Motor neuron (in vitro differentiated cells): ENCODE measurements at regions not wholly inside any gene's neighbourhood (a gene's known extent, or its start where the extent isn't known, plus 50 kb on each side); places are given as distances from the start of the nearest gene placed in this dataset.
"Not testable (repeated sequence)": the region's sequence is repeated elsewhere in the genome, so short reads cannot be mapped to it uniquely, and the experiment has no call there.

Experiments used
- ATAC-seq, 8 experiments: fragments of 200-7000 bp; cut with Tn5 transposase; replicated peaks in 6 of 8; 2 replicates each; pipeline ENCODE4 v1.8.0; 2021; ENCODE audit warnings: mild to moderate bottlenecking in 8 of 8, moderate library complexity in 8 of 8
- H3K27ac ChIP-seq, 2 donors: fragments of 250-450 bp; sonication (Bioruptor Pico); 2 replicates each; pipeline ENCODE4 v1.9.0; 2021; ENCODE audit warnings: antibody characterized with exemption in 2 of 2, mild to moderate bottlenecking in 2 of 2, moderate library complexity in 1 of 2
- H3K4me1 ChIP-seq, 2 donors: fragments of 250-450 bp; sonication (Bioruptor Pico); replicated peaks in 1 of 2; 2 replicates each; pipeline ENCODE4 v1.6.1; 2021; ENCODE audit warnings: antibody characterized with exemption in 2 of 2, mild to moderate bottlenecking in 2 of 2, moderate library complexity in 1 of 2
- H3K4me3 ChIP-seq, 5 donors: fragments of 250-450 bp; sonication (Bioruptor Pico); 2 replicates each; pipeline ENCODE4 v1.9.0; 2021; ENCODE audit warnings: antibody characterized with exemption in 5 of 5, mild to moderate bottlenecking in 5 of 5, moderate library complexity in 4 of 5
- WGBS, 10 experiments: fragments of 450-650 bp; shearing (Covaris generic); methylation state at CpG; one replicate each; pipeline ENCODE4 v1.0.0; 2022; 5-methylcytosine and 5-hydroxymethylcytosine counted together
- in situ Hi-C, 9 experiments: fragments of 400-800 bp; cut with MboI; loops; one replicate each; pipeline ENCODE4 v1.15.0; 2021; ENCODE audit warnings: low sequenced_read_pairs in 9 of 9, low pct_unique_long_range_greater_than_20kb in 2 of 9; ENCODE audit not compliant: unreplicated experiment in 9 of 9

GRCh38 chr12:105587237-105587636 lies 256.7 kb downstream of the C12orf75 start:
- 47 to 100% (median 93%) methylated on average over 1 to 5 of the region's 5 CpGs; no CpG with 5 or more reads in 2 of the 10 experiments for WGBS, 10 experiments

GRCh38 chr12:105588106-105588505 lies 257.6 kb downstream of the C12orf75 start:
- 13 to 97% (median 83%) methylated on average over 1 to 4 of the region's 4 CpGs; no CpG with 5 or more reads in 1 of the 10 experiments for WGBS, 10 experiments

More at GRCh38 chr12:105587237-105587636, 256.7 kb downstream of the C12orf75 start:
- no peak for ATAC-seq
- Histone ChIP-seq H3K27ac (no peak overlapping the region), H3K4me3 (no peak overlapping the region), H3K4me1 (no peaks in the 10 kb centered on the region)
- in situ Hi-C loops, result no loop called here

GRCh38 chr12:105590571-105590970 lies 260.1 kb downstream of the C12orf75 start:
- WGBS, 10 experiments, result 0 to 89% (median 53%) methylated on average over 1 of the region's 1 CpG
- no peak for ATAC-seq
- Histone ChIP-seq H3K27ac (no peak overlapping the region), H3K4me1 (no peaks in the 10 kb centered on the region), H3K4me3 (no peak overlapping the region)
- in situ Hi-C loops, result no loop called here

More at GRCh38 chr12:105588106-105588505, 257.6 kb downstream of the C12orf75 start:
- ATAC-seq, result no peak
- Histone ChIP-seq H3K4me3 (no peak overlapping the region), H3K27ac (no peak overlapping the region), H3K4me1 (no peaks in the 10 kb centered on the region)
- in situ Hi-C loops, result no loop called here

GRCh38 chr12:105595440-105595839 lies 264.9 kb downstream of the C12orf75 start:
- Histone ChIP-seq H3K27ac (no peak overlapping the region), H3K4me1 (peaks cover 7 to 8% of the 10 kb centered on the region in 2 donors), H3K4me3 (no peak overlapping the region)
- WGBS, 10 experiments, result 0 to 100% (median 89%) methylated on average over 1 to 3 of the region's 5 CpGs; no CpG with 5 or more reads in 5 of the 10 experiments
- no peak for ATAC-seq
- in situ Hi-C loops, result no loop called here

GRCh38 chr12:105596731-105597130 lies 266.2 kb downstream of the C12orf75 start:
- WGBS, 10 experiments, result 0 to 80% (median 66%) methylated on average over 1 to 2 of the region's 2 CpGs; no CpG with 5 or more reads in 4 of the 10 experiments
- in situ Hi-C loops, result no loop called here
- Histone ChIP-seq H3K4me3 (no peak overlapping the region), H3K27ac (no peak overlapping the region), H3K4me1 (peaks cover 15% of the 10 kb centered on the region in 2 donors)
- no peak for ATAC-seq

GRCh38 chr12:105598031-105598430 lies 267.5 kb downstream of the C12orf75 start:
- Histone ChIP-seq H3K4me3 (no peak overlapping the region), H3K27ac (no peak overlapping the region), H3K4me1 (peaks cover 19 to 20% of the 10 kb centered on the region in 2 donors)
- ATAC-seq, result no peak
- in situ Hi-C loops, result no loop called here
- WGBS, 10 experiments, result 49 to 100% (median 91%) methylated on average over 1 to 4 of the region's 4 CpGs

GRCh38 chr12:105600911-105601545 lies 270.5 kb downstream of the C12orf75 start:
- WGBS, 10 experiments, result 0 to 80% (median 69%) methylated on average over 1 to 2 of the region's 2 CpGs; no CpG with 5 or more reads in 2 of the 10 experiments
- peak in 4 of 8 experiments; percentile 47 to 63 (median 55) for ATAC-seq
- H3K4me1 ChIP-seq, result peaks cover 19% of the 10 kb centered on the region in 2 donors
- no peak overlapping the region for H3K27ac ChIP-seq
- no peak overlapping the region for H3K4me3 ChIP-seq
- in situ Hi-C loops, result no loop called here

GRCh38 chr12:105602312-105602711 lies 271.8 kb downstream of the C12orf75 start:
- WGBS, 10 experiments, result 19 to 80% (median 60%) methylated on average over 1 to 5 of the region's 5 CpGs; no CpG with 5 or more reads in 1 of the 10 experiments
- H3K4me1 ChIP-seq, result peaks cover 11 to 12% of the 10 kb centered on the region in 2 donors
- H3K4me3 ChIP-seq, H3K27ac ChIP-seq, in situ Hi-C loops, ATAC-seq: not testable (repeated sequence)

- H3K4me1 ChIP-seq, result peaks cover 11 to 12% of the 10 kb centered on the region in 2 donors
- in situ Hi-C loops, H3K4me3 ChIP-seq, ATAC-seq, H3K27ac ChIP-seq: not testable (repeated sequence)
- 17 to 88% (median 60%) methylated on average over 1 to 3 of the region's 3 CpGs; no CpG with 5 or more reads in 6 of the 10 experiments for WGBS, 10 experiments
These were observed 273.8 kb downstream of the C12orf75 start for GRCh38 chr12:105604281-105604680.

GRCh38 chr12:105606613-105607012 lies 276.1 kb downstream of the C12orf75 start:
- 100% methylated on average over 1 of the region's 1 CpG; no CpG with 5 or more reads in 5 of the 10 experiments for WGBS, 10 experiments
- H3K27ac ChIP-seq, ATAC-seq, in situ Hi-C loops, H3K4me3 ChIP-seq, H3K4me1 ChIP-seq: not testable (repeated sequence)

- H3K4me3 ChIP-seq, ATAC-seq, H3K4me1 ChIP-seq, H3K27ac ChIP-seq, in situ Hi-C loops: not testable (repeated sequence)
- 65 to 100% (median 90%) methylated on average over 1 to 3 of the region's 3 CpGs; no CpG with 5 or more reads in 4 of the 10 experiments for WGBS, 10 experiments
These were observed 278.5 kb downstream of the C12orf75 start for GRCh38 chr12:105609001-105609400.

GRCh38 chr12:105610459-105610858 lies 280.0 kb downstream of the C12orf75 start:
- in situ Hi-C loops, result no loop called here
- Histone ChIP-seq H3K4me3 (no peak overlapping the region), H3K4me1 (no peaks in the 10 kb centered on the region), H3K27ac (no peak overlapping the region)
- 29 to 91% (median 82%) methylated on average over 1 to 5 of the region's 5 CpGs; no CpG with 5 or more reads in 4 of the 10 experiments for WGBS, 10 experiments
- ATAC-seq, result peak in 1 of 8 experiments; percentile 57

GRCh38 chr12:105611340-105611739 lies 280.8 kb downstream of the C12orf75 start:
- WGBS, 10 experiments, result 50 to 100% (median 70%) methylated on average over 2 to 3 of the region's 3 CpGs; no CpG with 5 or more reads in 3 of the 10 experiments
- peaks cover 2 to 7% of the 10 kb centered on the region in 2 donors for H3K4me1 ChIP-seq
- no peak for ATAC-seq
- H3K27ac ChIP-seq, result no peak overlapping the region
- in situ Hi-C loops, result no loop called here
- no peak overlapping the region for H3K4me3 ChIP-seq
